HL-60 (cell line): ENCODE measurements at regions not wholly inside any gene's neighbourhood (a gene's known extent, or its start where the extent isn't known, plus 50 kb on each side); places are given as distances from the start of the nearest gene placed in this dataset.

Experiments used
- DNase-seq, 2 experiments: peaks; one replicate each; pipeline ENCODE4 v3.0.0-alpha.2; 2010 to 2020; ENCODE audit warnings: low read depth in 1 of 2, low spot score in 1 of 2
- H3K27ac ChIP-seq: fragments of 250-450 bp; sonication (Bioruptor Pico); replicated peaks from 2 replicates; pipeline ENCODE4 v1.5.1; 2020; ENCODE audit warnings: mild to moderate bottlenecking, moderate library complexity
- H3K27me3 ChIP-seq: fragments of 250-450 bp; sonication (Bioruptor Pico); 2 replicates; pipeline ENCODE4 v1.5.1; 2021; ENCODE audit warnings: mild to moderate bottlenecking, moderate library complexity; ENCODE audit not compliant: insufficient read depth, poor library complexity, severe bottlenecking
- H3K4me3 ChIP-seq: replicated peaks from 2 replicates; pipeline ENCODE4 v1.5.1; 2011; ENCODE audit warnings: mild to moderate bottlenecking, control low read depth, low read length; ENCODE audit not compliant: insufficient read depth
- CTCF ChIP-seq: IDR thresholded peaks from one replicate; pipeline ENCODE4 v1.5.1; 2011; ENCODE audit warnings: low read length, control low read depth, inconsistent platforms; ENCODE audit not compliant: insufficient read depth
- GABPA ChIP-seq: IDR thresholded peaks from 2 replicates; pipeline ENCODE4 v1.6.1; 2012; ENCODE audit warnings: low read depth
- POLR2AphosphoS5 ChIP-seq: IDR thresholded peaks from 2 replicates; pipeline ENCODE4 v1.6.1; 2012; ENCODE audit warnings: low read depth
- REST ChIP-seq: IDR thresholded peaks from 2 replicates; pipeline ENCODE4 v1.6.1; 2012; ENCODE audit warnings: low read depth; ENCODE audit not compliant: insufficient replicate concordance
- SPI1 ChIP-seq: IDR thresholded peaks from 2 replicates; pipeline ENCODE4 v1.6.1; 2012; ENCODE audit warnings: low read depth, mild to moderate bottlenecking, borderline replicate concordance

GRCh38 chr7:52289247-52289646, 746.2 kb upstream of the POM121L12 start:
- Histone ChIP-seq H3K27me3 (no peaks in the 10 kb centered on the region), H3K27ac (no peak overlapping the region), H3K4me3 (no peak overlapping the region)
- TF ChIP-seq SPI1, result no peak
- no peak for TF ChIP-seq POLR2AphosphoS5
- TF ChIP-seq GABPA, result no peak
- no peak for TF ChIP-seq REST
- no peak for TF ChIP-seq CTCF
- no peak for DNase-seq

- Histone ChIP-seq H3K27ac (no peak overlapping the region), H3K27me3 (no peaks in the 10 kb centered on the region), H3K4me3 (no peak overlapping the region)
- DNase-seq, result no peak
- TF ChIP-seq GABPA (no peak), REST (no peak), POLR2AphosphoS5 (no peak), CTCF (no peak), SPI1 (no peak)
Measured at GRCh38 chr7:52287698-52288097, 747.7 kb upstream of the POM121L12 start.

- no peak overlapping the region for H3K27ac ChIP-seq
- no peak overlapping the region for H3K4me3 ChIP-seq
- no peak for TF ChIP-seq SPI1
- TF ChIP-seq POLR2AphosphoS5, result no peak
- no peak for TF ChIP-seq GABPA
- TF ChIP-seq CTCF, result no peak
- no peak for TF ChIP-seq REST
- DNase-seq, result no peak
- no peaks in the 10 kb centered on the region for H3K27me3 ChIP-seq
Measured at GRCh38 chr7:52285689-52286088, 749.7 kb upstream of the POM121L12 start.
